ENCODE measurements at regions not wholly inside any gene's neighbourhood (a gene's known extent, or its start where the extent isn't known, plus 50 kb on each side); places are given as distances from the start of the nearest gene placed in this dataset.
"Not testable (repeated sequence)": the region's sequence is repeated elsewhere in the genome, so short reads cannot be mapped to it uniquely, and the experiment has no call there.

DNA sequence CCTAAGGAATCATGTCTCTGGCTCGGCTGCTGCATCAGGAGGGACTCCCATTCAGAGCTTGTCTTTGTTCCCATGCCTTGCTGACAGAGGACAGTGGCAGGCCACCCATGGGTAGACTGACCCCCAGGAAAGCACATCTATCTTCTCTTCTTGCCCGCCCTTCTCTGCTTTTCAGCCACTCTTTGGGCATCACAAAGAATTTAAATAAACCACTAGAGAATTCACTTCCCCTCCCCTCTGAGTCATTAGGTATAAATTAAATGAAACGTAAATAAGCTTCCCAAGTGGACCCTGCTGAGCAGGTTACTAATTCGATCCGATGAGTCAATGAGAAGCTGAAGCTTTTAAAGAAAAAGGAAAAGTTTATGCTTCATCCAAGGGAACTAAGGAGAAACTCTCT lies 97.0 kb downstream of the DRD1 start:
- DNase-seq (ENCODE audit: low read depth): no peak

DNA sequence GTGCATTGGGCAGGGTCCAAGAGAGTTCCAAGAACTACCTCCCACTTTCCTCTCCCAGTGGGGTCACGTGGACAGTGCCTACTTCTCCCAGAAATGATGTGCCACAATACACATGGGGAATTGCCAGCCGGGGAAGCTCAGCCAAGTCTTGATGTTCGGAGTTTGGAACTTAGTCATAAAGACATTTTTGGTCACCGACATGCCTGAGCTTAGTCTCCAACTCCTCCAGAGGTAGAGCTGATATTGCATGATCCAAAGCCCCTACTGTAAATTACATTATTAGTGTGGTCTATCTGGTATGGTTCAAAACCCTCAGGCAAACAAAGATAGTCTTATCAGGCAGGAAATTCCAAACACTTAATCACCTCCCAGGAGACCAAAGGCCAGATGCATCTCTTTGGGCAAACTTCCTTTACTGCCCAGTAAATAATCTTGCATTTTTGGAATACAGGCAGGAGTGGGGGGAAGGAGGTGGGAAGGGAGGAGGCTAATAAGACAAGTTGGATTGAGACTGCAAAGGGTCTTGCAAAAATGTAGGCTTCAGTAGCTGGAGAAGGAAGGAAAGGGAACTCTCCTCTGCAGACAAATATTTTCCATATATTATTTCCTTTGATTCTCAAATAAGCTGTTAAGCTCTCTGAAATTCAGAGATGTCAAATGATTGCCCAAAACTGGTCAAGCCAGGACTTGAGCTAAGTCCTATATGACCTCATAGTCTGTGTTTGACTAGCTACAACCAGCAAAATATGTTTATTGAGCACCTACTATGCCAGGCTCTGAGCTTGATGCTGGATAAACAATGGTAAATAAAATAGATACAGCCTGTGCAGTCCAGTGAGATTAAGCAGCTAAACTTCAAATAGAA lies 99.4 kb downstream of the DRD1 start:
- DNase-seq (ENCODE audit: low read depth): no peak

DNA sequence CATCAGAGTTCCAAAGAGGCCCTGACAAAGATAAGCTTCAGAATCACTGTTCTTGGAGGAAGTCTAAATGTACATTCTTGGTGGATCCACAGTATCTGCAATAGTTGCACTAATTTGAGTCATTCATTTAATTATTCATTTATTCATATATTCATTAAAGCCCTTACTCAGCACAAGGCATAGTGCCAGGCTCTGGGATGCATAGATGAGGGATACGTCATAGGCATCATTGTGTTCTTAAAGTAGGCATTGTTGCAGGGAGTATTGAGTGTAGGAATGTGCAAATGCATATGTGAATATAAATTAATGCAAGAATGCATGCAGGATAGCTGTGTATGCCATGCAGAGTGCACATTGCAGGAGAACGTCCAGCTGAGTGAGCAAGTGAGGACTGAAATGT lies 100.7 kb downstream of the DRD1 start:
- no peak for DNase-seq (ENCODE audit: low read depth)

DNA sequence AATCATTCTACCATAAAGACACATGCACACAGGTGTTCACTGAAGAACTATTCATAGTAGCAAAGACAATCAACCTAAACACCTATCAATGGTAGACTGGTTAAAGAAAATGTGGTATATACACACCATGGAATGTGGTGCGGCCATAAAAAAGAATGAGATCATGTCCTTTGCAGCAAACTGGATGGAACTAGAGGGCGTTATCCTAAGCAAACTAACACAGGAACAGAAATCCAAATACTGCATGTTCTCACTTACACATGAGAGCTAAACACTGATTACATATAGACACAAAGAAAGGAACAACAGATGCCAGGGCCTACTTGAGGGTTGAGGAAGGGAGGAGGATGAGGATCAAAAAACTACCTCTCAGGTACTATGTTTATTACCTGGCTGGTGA lies 103.8 kb downstream of the DRD1 start:
- DNase-seq (ENCODE audit: low read depth): no peak

DNA sequence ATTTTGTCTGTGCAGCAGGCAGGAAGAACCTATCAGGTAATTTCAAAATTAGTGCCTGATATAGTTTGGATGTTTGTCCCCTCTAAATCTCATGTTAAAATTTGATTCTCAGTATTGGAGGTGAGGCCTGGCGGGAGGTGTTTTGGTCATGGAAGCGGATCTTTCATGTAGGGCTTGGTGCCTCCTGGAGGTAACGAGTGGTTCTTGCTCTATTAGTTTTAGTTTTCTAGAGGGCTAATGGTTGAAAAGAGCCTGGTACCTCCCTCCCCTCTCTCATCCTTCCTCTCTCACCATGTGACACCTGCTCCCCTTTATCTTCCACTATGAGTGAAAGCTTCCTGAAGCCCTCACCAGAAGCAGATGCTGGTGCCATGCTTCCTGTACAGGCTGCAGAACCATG lies 106.3 kb downstream of the DRD1 start:
- no peak for DNase-seq (ENCODE audit: low read depth)

DNA sequence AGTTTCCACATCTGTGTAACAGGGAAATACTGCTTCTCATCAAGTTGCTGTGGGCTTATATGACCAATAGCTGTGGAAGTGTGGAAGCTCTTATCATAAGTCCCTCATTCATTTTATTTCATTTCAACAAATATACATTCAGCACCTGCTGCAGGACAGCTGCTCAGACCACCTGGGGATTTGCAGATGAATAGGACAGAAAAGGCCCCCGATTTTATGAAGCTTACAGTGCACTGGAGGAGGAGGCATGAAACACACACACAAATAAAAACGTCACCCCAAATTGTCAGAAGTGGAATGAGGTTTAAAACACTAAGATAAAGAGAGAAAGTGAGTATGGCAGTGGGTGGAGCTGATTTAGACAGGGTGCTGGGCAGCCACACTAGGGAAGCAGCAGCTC lies 107.2 kb downstream of the DRD1 start:
- no peak for DNase-seq (ENCODE audit: low read depth)

DNA sequence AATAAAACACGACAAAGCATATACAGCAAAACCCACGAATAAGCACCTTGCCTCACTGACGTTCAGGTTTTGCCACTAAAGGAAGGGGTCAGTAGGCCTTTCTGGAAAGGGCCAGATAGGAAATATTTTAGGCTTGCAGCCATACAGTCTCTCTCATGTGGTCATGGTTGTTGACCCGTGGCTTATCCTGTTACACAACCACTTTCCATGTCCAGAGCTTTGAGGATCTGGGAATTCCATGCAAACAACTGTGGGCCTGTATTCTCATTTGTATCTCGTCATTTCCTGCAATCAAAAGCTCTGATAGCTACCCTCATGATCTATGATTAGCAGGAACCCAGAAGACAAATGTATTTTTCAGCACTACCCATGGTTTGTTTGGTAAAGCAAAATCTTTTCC lies 108.3 kb downstream of the DRD1 start:
- DNase-seq (ENCODE audit: low read depth): no peak

DNA sequence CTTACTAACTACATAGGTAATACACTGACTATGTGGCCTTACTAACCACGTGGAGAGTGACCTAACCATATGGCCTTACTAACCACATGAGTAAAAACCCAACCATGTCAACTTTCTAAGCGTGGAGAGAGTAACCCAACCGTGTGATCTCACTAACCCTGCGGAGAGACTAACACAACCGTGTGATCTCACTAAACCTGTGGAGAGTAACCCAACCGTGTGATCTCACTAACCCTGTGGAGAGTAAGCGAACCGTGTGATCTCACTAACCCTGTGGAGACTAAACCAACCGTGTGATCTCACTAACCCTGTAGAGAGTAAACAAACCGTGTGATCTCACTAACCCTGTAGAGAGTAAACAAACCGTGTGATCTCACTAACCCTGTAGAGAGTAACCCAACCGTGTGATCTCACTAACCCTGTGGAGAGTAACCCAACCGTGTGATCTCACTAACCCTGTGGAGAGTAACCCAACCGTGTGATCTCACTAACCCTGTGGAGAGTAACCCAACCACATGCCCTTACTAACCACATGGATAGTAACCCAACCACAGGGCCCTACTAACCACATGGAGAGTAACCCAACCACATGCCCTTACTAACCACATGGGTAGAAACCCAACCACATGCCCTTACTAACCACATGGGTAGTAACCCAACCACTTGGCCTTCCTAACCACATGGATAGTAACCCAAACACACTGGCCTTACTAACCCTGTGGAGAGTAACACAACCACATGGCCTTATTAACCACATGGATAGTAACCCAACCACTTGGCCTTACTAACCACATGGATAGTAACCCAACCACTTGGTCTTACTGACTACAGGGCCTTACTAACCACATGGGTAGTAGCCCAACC lies 112.6 kb downstream of the DRD1 start:
- DNase-seq (ENCODE audit: low read depth): not testable (repeated sequence)

DNA sequence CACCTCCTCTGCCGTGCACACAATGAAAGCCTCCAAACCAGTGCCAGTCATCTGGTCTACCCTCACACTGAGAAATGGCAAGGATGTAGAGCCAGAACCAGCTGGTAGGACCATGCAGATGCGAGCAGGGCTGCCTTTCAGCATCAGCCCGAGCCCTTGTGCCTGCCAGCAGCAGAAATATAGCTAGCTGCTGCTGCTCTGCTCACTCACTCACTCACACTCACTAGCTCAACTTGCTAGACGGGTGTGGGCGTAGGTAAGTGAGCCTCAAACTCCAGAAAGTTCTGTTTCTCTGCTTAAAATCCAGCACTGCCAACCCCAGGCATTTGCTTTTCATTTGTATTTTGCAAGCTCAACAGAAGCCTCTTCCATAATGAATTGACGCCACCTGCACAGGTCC lies 114.0 kb downstream of the DRD1 start:
- DNase-seq (ENCODE audit: low read depth): no peak

DNA sequence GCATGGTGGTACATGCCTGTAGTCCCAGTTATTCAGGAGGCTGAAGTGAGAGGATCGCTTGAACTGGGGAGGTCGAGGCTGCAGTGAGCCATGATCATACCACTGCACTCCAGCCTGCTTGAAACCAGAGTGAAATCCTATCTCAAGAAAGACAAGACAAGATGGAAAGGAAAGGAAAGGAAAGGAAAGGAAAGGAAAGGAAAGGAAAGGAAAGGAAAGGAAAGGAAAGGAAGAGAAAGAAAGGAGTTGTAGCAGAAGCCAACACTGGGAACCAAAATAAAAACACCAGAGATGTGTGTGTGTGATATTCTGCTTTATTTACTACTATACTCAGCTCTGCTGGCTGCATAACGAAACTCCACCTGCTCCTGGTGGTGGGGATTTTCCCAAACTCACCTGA lies 115.3 kb downstream of the DRD1 start:
- no peak for DNase-seq (ENCODE audit: low read depth)

DNA sequence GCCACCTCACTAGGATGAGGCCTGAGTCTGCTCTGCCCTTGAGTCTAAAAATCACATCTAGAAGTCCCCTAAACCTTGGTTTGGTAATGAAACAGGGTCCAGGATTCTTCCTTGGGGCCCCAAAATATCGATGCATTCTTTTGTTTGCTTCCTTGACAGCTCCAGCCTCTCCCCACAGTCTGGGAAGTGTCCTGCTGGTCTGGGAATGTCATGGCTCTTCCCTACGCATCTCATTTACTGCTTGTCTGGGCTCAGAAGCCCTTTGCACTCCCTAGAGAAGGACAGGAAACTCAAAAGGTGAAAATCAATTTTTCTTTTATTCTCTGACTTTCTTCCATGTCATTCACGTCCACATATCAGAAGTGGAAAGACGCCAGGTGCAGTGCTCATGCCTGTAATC lies 115.8 kb downstream of the DRD1 start:
- no peak for DNase-seq (ENCODE audit: low read depth)

DNA sequence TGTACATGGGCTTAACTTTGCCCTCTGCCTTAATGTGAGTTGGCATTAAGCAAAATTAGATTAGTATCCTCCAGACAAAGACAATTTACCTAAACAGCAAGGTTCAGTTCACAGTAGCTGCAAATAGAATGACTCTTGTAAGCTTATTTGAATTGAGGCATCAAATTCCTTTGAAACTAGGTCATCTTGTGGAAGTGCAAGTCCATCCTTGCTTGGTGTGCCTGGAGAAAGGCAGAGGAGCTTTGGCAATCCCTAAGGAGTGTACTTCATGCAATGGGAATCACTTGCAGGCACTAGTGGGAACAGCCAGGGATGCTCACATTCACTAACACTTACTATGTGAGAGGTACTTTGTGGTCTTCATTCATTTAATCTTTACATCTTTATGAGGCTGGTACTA lies 118.3 kb downstream of the DRD1 start:
- DNase-seq (ENCODE audit: low read depth): no peak

DNA sequence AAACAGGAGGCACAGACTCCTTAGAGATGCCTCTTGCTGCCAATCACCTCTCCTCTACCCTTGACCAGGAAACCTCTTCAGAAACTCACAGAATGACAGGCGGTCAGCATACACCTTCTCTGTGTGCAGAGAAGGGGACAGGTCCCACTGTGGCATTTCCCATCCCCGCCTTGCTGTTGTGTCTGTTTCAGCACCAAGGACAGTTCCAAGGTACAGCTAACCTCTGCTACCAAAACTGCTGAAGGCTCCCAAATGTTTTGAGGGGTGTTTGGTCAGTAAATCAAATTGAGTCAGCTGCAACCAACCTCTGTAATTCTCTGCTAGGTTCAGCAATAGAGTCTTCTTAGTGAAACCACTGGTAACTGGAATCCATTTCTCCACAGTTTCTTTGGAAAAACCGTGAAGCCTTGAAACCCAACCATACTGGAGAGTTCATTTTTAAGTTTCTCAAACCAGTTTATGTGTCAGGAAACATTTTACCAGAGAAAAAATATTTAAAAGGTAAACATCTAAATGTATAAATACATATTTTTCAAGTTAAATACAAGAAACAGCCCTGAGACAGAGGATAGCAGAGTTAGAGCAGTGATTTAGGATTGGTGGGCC lies 122.0 kb downstream of the DRD1 start:
- DNase-seq (ENCODE audit: low read depth): no peak

DNA sequence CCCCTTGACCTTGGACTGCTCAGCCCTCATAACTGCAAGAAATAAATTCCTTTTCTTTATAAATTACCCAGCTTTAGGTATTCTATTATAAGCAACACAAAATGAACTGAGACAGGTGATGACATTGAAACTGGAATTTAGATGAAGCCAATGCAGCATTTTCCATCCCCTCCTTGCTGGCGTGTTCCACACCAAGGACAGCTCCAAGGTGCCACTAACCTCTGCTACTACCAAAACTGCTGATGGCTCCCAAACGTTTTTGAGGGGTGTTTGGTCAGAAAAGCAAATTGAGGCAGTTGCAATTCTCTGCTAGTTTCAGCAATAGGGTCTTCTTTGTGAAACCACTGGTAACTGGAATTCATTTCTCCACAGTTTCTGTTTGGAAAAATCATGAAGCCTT lies 124.8 kb downstream of the DRD1 start:
- no peak for DNase-seq (ENCODE audit: low read depth)

DNA sequence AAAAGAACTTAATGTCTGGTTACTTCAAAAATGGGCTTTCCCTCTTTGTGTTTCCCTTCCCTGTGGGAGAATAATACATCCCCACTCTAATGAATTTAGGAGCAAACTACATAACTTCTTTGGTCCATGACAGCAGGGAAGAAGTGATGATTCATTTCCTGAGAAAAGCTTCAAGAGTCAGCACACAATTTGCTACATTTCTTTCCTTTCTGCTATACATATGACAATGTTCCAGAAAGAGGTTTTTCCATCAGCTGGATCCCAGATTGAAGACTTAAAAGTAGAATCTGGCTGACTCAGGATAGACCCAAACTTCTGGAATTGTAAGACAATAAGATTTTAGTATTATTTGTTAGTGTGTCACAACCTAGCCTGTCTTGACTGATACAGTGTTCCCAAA lies 126.1 kb downstream of the DRD1 start:
- no peak for DNase-seq (ENCODE audit: low read depth)

DNA sequence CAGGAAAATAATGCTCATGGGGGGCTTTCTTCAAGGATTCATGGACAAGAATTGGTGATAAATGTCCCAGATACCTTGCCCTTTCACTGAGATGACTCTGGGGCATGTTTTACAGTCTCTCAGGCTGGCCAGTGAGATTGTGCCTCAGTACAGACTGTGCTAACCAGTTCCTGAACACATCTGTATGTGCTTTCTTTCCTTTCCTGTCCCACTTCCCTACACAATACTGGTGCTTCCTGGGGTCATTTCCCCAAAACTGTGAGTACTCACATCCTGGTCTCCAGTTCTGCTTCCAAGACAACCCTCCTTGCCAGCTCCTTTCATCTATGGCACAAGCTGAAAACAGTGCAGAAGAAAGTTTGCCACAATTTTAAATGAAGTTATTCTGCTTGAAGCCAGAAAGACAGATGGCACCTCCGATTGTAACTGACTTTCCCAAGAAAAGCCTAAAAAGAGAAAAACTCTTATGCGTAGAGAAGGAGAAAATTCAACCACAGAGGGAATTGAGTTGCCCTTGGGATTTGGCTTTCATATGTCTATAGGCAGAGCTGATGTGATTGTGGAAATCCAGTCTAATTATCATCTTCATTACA lies 134.7 kb downstream of the DRD1 start:
- DNase-seq (ENCODE audit: low read depth): no peak

DNA sequence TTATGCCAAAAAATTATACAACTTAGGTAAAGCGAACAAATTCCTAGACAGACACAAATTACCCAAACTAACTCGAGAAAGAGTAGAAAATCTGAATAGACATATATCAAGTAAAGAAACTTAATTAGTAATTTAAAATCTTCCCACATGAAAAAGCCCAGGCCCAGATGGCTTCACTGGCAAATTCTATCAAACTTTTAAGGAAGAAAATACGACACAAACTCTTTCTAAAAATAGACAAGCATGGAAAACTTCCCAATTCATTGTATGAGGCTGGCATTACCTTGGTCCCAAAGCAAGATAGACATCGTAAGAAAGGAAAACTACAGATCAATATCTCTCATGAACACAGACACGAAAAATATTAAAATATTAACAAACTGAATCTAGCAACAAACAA lies 135.3 kb downstream of the DRD1 start:
- no peak for DNase-seq (ENCODE audit: low read depth)

DNA sequence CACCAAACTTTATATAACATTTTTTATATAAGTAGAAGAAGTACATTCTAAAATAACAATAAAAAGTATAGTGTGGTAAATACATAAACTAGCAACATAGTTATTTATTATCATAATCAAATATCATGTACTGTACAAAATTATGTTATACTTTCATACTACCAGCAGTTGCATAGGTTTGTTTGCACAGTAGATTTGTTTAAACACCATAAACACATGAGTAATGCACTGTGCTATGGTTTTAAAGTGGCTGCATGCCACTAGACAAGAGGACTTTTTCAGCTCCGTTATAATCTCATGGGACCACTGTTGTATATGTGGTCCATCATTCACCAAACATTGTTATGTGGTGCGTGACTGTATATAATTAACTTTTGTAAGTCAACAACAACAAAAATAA lies 137.6 kb downstream of the DRD1 start:
- no peak for DNase-seq (ENCODE audit: low read depth)

DNA sequence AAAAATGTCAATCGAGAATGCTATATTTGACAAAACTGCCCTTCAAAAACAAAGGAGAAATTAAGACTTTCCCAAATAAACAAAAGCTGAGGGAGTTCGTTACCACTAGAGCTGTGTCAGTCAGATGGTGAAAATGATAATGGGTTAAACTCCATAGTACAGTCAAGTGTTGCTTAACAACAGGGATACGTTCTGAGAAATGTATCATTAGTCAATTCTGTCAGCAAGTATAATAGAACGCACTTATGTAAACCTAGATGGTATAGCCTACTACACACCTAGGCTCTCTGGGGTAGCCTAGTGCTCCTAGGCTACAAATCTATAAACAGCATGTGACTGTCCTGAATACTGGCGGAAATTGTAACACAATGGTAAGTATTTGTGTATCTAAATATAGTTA lies 138.7 kb downstream of the DRD1 start:
- DNase-seq (ENCODE audit: low read depth): no peak

DNA sequence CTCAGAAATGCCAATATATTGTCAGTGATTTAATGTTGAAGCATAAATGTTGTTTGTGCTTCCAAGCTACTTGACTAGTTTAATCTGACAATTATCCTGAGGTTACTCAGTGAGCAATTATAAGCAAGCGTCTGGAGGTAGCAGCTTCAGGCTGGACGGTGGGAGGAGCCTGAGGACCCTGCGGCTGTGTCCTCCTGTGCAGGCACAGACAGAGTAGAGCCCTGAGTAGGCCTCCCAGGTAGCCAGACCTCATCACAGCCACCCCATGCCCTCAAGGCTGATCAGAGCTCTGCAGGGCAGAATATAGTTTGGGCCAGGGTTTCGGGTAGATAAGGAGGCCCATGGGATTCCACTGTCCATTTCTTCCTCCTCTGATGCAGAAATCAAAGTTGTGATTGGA lies 153.6 kb downstream of the DRD1 start:
- DNase-seq (ENCODE audit: low read depth): no peak

DNA sequence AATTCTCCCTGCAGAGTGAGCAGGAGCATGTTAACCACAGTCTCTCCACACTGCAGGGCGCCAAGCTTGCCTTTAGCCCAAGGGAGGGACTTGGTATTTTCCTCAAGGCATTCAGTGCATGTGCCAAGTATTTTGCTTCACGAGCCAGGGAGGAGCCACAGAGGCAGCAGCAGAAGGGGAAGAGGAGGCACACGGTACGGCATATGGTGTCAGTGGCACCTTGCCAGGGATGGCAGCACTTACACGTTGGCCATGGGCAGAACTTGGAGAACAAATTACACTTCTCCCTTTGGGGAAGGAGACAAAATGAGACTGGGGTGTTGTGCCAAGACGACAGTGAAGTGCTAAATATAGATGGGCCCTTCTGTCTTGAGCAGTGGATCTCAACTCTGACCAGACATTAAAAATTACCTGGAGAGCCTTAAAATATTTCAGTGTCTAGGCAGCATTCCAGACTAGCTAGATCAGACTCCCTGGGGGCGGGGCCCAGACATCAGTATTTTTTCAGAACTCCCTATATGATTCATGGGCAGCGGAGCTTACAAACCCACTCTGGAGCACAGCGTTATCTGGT lies 155.8 kb downstream of the DRD1 start:
- peak; percentile 5 for DNase-seq (ENCODE audit: low read depth)

DNA sequence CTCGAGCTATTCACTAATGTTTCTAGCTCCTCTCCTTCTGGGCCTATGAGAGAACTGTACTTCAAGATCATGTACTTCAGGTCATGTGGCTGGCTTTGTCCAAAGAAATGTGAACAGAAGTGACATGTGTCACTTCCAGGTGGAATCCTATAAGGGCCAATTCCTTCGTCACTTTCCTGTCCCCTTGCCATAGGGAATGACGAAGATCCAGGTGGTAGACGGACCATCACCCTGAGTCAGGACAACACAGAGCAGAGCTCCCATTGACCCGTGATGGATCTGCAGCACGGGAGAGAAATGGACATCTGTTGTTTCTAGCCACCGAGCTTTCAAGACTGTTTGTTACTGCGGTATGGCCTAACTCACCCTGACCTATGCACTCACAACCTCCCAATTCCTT lies 157.0 kb downstream of the DRD1 start:
- no peak for DNase-seq (ENCODE audit: low read depth)
